ENCODE measurements at regions not wholly inside any gene's neighbourhood (a gene's known extent, or its start where the extent isn't known, plus 50 kb on each side); places are given as distances from the start of the nearest gene placed in this dataset.

- TF ChIP-seq CTCF (IDR thresholded peaks at IDR 0.05) = no peak
These were observed 862.9 kb upstream of the NXPH2 start for GRCh38 chr2:139643139-139643538.

- no peak for TF ChIP-seq CTCF (IDR thresholded peaks at IDR 0.05)
These were observed 851.8 kb upstream of the NXPH2 start for GRCh38 chr2:139631966-139632365.

- TF ChIP-seq CTCF (IDR thresholded peaks at IDR 0.05) = no peak
These were observed 848.7 kb upstream of the NXPH2 start for GRCh38 chr2:139628931-139629330.

GRCh38 chr2:139626128-139626527, 845.9 kb upstream of the NXPH2 start:
- no peak for TF ChIP-seq CTCF (IDR thresholded peaks at IDR 0.05)

GRCh38 chr2:139622691-139623090, 842.5 kb upstream of the NXPH2 start:
- no peak for TF ChIP-seq CTCF (IDR thresholded peaks at IDR 0.05)

GRCh38 chr2:139617747-139618146, 837.6 kb upstream of the NXPH2 start:
- no peak for TF ChIP-seq CTCF (IDR thresholded peaks at IDR 0.05)

- TF ChIP-seq CTCF (IDR thresholded peaks at IDR 0.05) = no peak
These were observed 833.1 kb upstream of the NXPH2 start for GRCh38 chr2:139613264-139613663.

GRCh38 chr2:139610512-139610911, 830.3 kb upstream of the NXPH2 start:
- no peak for TF ChIP-seq CTCF (IDR thresholded peaks at IDR 0.05)
